ENCODE measurements at regions not wholly inside any gene's neighbourhood (a gene's known extent, or its start where the extent isn't known, plus 50 kb on each side); places are given as distances from the start of the nearest gene placed in this dataset.
"Not testable (repeated sequence)": the region's sequence is repeated elsewhere in the genome, so short reads cannot be mapped to it uniquely, and the experiment has no call there.

- no peaks in the 10 kb centered on the region for H3K4me1 ChIP-seq (ENCODE audit: control insufficient read depth, insufficient read depth, low read length)
- no peaks in the 10 kb centered on the region for H3K9me3 ChIP-seq (ENCODE audit: control insufficient read depth, low read depth, low read length)
- H3K36me3 ChIP-seq (ENCODE audit: control insufficient read depth, insufficient read depth, low read length), result no peaks in the 10 kb centered on the region
- H3K27ac ChIP-seq (ENCODE audit: low read length), result no peak overlapping the region
- H3K27me3 ChIP-seq (ENCODE audit: control insufficient read depth, insufficient read depth, low read length), result peaks cover 2% of the 10 kb centered on the region
- WGBS (ENCODE audit: insufficient coverage, low lambda C conversion rate), result 83% methylated on average over 1 of the region's 5 CpGs
- H3K4me3 ChIP-seq (ENCODE audit: low read length), result no peak overlapping the region
- DNase-seq, result no peak
Measured at GRCh38 chr12:62044450-62045135, 215.6 kb upstream of the USP15 start.

- Histone ChIP-seq H3K27me3 (ENCODE audit: control insufficient read depth, insufficient read depth, low read length) (peaks cover 2% of the 10 kb centered on the region), H3K4me1 (ENCODE audit: control insufficient read depth, insufficient read depth, low read length) (no peaks in the 10 kb centered on the region), H3K4me3 (ENCODE audit: low read length) (no peak overlapping the region), H3K27ac (ENCODE audit: low read length) (no peak overlapping the region), H3K9me3 (ENCODE audit: control insufficient read depth, low read depth, low read length) (no peaks in the 10 kb centered on the region), H3K36me3 (ENCODE audit: control insufficient read depth, insufficient read depth, low read length) (no peaks in the 10 kb centered on the region)
- no peak for DNase-seq
- WGBS (ENCODE audit: insufficient coverage, low lambda C conversion rate), result 100% methylated on average over 1 of the region's 2 CpGs
Measured at GRCh38 chr12:62045211-62045610, 215.0 kb upstream of the USP15 start.

GRCh38 chr12:62050785-62051184, 209.4 kb upstream of the USP15 start:
- H3K27me3 ChIP-seq (ENCODE audit: control insufficient read depth, insufficient read depth, low read length), result no peaks in the 10 kb centered on the region
- no peak overlapping the region for H3K27ac ChIP-seq (ENCODE audit: low read length)
- H3K4me1 ChIP-seq (ENCODE audit: control insufficient read depth, insufficient read depth, low read length), result no peaks in the 10 kb centered on the region
- H3K9me3 ChIP-seq (ENCODE audit: control insufficient read depth, low read depth, low read length), result no peaks in the 10 kb centered on the region
- H3K4me3 ChIP-seq (ENCODE audit: low read length), result no peak overlapping the region
- no CpG with 5 or more reads among the region's 2 CpGs for WGBS (ENCODE audit: insufficient coverage, low lambda C conversion rate)
- H3K36me3 ChIP-seq (ENCODE audit: control insufficient read depth, insufficient read depth, low read length), result no peaks in the 10 kb centered on the region
- no peak for DNase-seq

- H3K27me3 ChIP-seq (ENCODE audit: control insufficient read depth, insufficient read depth, low read length), result peaks cover 14% of the 10 kb centered on the region
- no peak overlapping the region for H3K4me3 ChIP-seq (ENCODE audit: low read length)
- no peaks in the 10 kb centered on the region for H3K36me3 ChIP-seq (ENCODE audit: control insufficient read depth, insufficient read depth, low read length)
- H3K27ac ChIP-seq (ENCODE audit: low read length), result no peak overlapping the region
- no peaks in the 10 kb centered on the region for H3K9me3 ChIP-seq (ENCODE audit: control insufficient read depth, low read depth, low read length)
- no peak for DNase-seq
- no peaks in the 10 kb centered on the region for H3K4me1 ChIP-seq (ENCODE audit: control insufficient read depth, insufficient read depth, low read length)
Measured at GRCh38 chr12:62069976-62070375, 190.2 kb upstream of the USP15 start.

- not testable (repeated sequence) for H3K27ac ChIP-seq (ENCODE audit: low read length); H3K4me3 ChIP-seq (ENCODE audit: low read length); H3K36me3 ChIP-seq (ENCODE audit: control insufficient read depth, insufficient read depth, low read length); DNase-seq; H3K4me1 ChIP-seq (ENCODE audit: control insufficient read depth, insufficient read depth, low read length); H3K9me3 ChIP-seq (ENCODE audit: control insufficient read depth, low read depth, low read length)
- peaks cover 24% of the 10 kb centered on the region for H3K27me3 ChIP-seq (ENCODE audit: control insufficient read depth, insufficient read depth, low read length)
Measured at GRCh38 chr12:62073236-62073635, 187.0 kb upstream of the USP15 start.

- H3K36me3 ChIP-seq (ENCODE audit: control insufficient read depth, insufficient read depth, low read length), result no peaks in the 10 kb centered on the region
- DNase-seq, result no peak
- WGBS (ENCODE audit: insufficient coverage, low lambda C conversion rate), result 17% methylated on average over 1 of the region's 1 CpG
Measured at GRCh38 chr12:62075870-62076269, 184.3 kb upstream of the USP15 start.

GRCh38 chr12:62078020-62078419, 182.2 kb upstream of the USP15 start:
- Histone ChIP-seq H3K9me3 (ENCODE audit: control insufficient read depth, low read depth, low read length) (no peaks in the 10 kb centered on the region), H3K4me3 (ENCODE audit: low read length) (no peak overlapping the region), H3K27ac (ENCODE audit: low read length) (no peak overlapping the region), H3K27me3 (ENCODE audit: control insufficient read depth, insufficient read depth, low read length) (peaks cover 21% of the 10 kb centered on the region), H3K36me3 (ENCODE audit: control insufficient read depth, insufficient read depth, low read length) (no peaks in the 10 kb centered on the region), H3K4me1 (ENCODE audit: control insufficient read depth, insufficient read depth, low read length) (no peaks in the 10 kb centered on the region)
- no peak for DNase-seq
- WGBS (ENCODE audit: insufficient coverage, low lambda C conversion rate), result no CpG with 5 or more reads among the region's 6 CpGs

More at GRCh38 chr12:62075870-62076269, 184.3 kb upstream of the USP15 start:
- no peak overlapping the region for H3K27ac ChIP-seq (ENCODE audit: low read length)
- H3K27me3 ChIP-seq (ENCODE audit: control insufficient read depth, insufficient read depth, low read length), result peaks cover 26% of the 10 kb centered on the region
- H3K4me3 ChIP-seq (ENCODE audit: low read length), result no peak overlapping the region
- H3K9me3 ChIP-seq (ENCODE audit: control insufficient read depth, low read depth, low read length), result no peaks in the 10 kb centered on the region
- H3K4me1 ChIP-seq (ENCODE audit: control insufficient read depth, insufficient read depth, low read length), result no peaks in the 10 kb centered on the region

GRCh38 chr12:62082448-62082847, 177.8 kb upstream of the USP15 start:
- H3K4me1 ChIP-seq (ENCODE audit: control insufficient read depth, insufficient read depth, low read length), result no peaks in the 10 kb centered on the region
- whole genome bisulfite sequencing (ENCODE audit: insufficient coverage, low lambda C conversion rate), result no CpG with 5 or more reads among the region's 1 CpG
- H3K4me3 ChIP-seq (ENCODE audit: low read length), result no peak overlapping the region

GRCh38 chr12:62098132-62098531, 162.1 kb upstream of the USP15 start:
- DNase-seq, result no peak
- peaks cover 4% of the 10 kb centered on the region for H3K4me1 ChIP-seq (ENCODE audit: control insufficient read depth, insufficient read depth, low read length)
- 100% methylated on average over 1 of the region's 3 CpGs for WGBS (ENCODE audit: insufficient coverage, low lambda C conversion rate)

More at GRCh38 chr12:62082448-62082847, 177.8 kb upstream of the USP15 start:
- peaks cover 25% of the 10 kb centered on the region for H3K27me3 ChIP-seq (ENCODE audit: control insufficient read depth, insufficient read depth, low read length)
- no peaks in the 10 kb centered on the region for H3K36me3 ChIP-seq (ENCODE audit: control insufficient read depth, insufficient read depth, low read length)
- H3K27ac ChIP-seq (ENCODE audit: low read length), result no peak overlapping the region
- DNase-seq, result no peak
- no peaks in the 10 kb centered on the region for H3K9me3 ChIP-seq (ENCODE audit: control insufficient read depth, low read depth, low read length)

GRCh38 chr12:62103748-62104147, 156.5 kb upstream of the USP15 start:
- Histone ChIP-seq H3K27me3 (ENCODE audit: control insufficient read depth, insufficient read depth, low read length) (peaks cover 7% of the 10 kb centered on the region), H3K4me3 (ENCODE audit: low read length) (no peak overlapping the region)

More at GRCh38 chr12:62098132-62098531, 162.1 kb upstream of the USP15 start:
- peaks cover 9% of the 10 kb centered on the region for H3K27me3 ChIP-seq (ENCODE audit: control insufficient read depth, insufficient read depth, low read length)
- H3K4me3 ChIP-seq (ENCODE audit: low read length), result no peak overlapping the region
- no peak overlapping the region for H3K27ac ChIP-seq (ENCODE audit: low read length)
- no peaks in the 10 kb centered on the region for H3K36me3 ChIP-seq (ENCODE audit: control insufficient read depth, insufficient read depth, low read length)
- H3K9me3 ChIP-seq (ENCODE audit: control insufficient read depth, low read depth, low read length), result no peaks in the 10 kb centered on the region

GRCh38 chr12:62106547-62107185, 153.5 kb upstream of the USP15 start:
- H3K36me3 ChIP-seq (ENCODE audit: control insufficient read depth, insufficient read depth, low read length), result no peaks in the 10 kb centered on the region
- no peak for DNase-seq
- 53% methylated on average over 4 of the region's 8 CpGs for WGBS (ENCODE audit: insufficient coverage, low lambda C conversion rate)
- H3K27me3 ChIP-seq (ENCODE audit: control insufficient read depth, insufficient read depth, low read length), result peaks cover 5% of the 10 kb centered on the region
- H3K27ac ChIP-seq (ENCODE audit: low read length), result no peak overlapping the region
- no peaks in the 10 kb centered on the region for H3K9me3 ChIP-seq (ENCODE audit: control insufficient read depth, low read depth, low read length)
- H3K4me1 ChIP-seq (ENCODE audit: control insufficient read depth, insufficient read depth, low read length), result no peaks in the 10 kb centered on the region
- no peak overlapping the region for H3K4me3 ChIP-seq (ENCODE audit: low read length)

More at GRCh38 chr12:62103748-62104147, 156.5 kb upstream of the USP15 start:
- H3K36me3 ChIP-seq (ENCODE audit: control insufficient read depth, insufficient read depth, low read length), result no peaks in the 10 kb centered on the region
- H3K4me1 ChIP-seq (ENCODE audit: control insufficient read depth, insufficient read depth, low read length), result no peaks in the 10 kb centered on the region
- H3K27ac ChIP-seq (ENCODE audit: low read length), result no peak overlapping the region
- DNase-seq, result no peak
- no peaks in the 10 kb centered on the region for H3K9me3 ChIP-seq (ENCODE audit: control insufficient read depth, low read depth, low read length)
